GM12873 (cell line): ENCODE measurements at regions not wholly inside any gene's neighbourhood (a gene's known extent, or its start where the extent isn't known, plus 50 kb on each side); places are given as distances from the start of the nearest gene placed in this dataset.

Experiments
- TF ChIP-seq, protein P1 (sequence below): IDR thresholded peaks from 2 replicates; pipeline ENCODE4 v1.5.1; 2012; ENCODE audit warnings: low read depth, mild to moderate bottlenecking, moderate library complexity, low read length, control low read depth; ENCODE audit not compliant: insufficient read depth; ENCODE audit errors: missing control alignments

GRCh38 chr10:78952030-78952429 lies 116.7 kb upstream of the ZMIZ1 start:
- TF ChIP-seq, protein P1, sequence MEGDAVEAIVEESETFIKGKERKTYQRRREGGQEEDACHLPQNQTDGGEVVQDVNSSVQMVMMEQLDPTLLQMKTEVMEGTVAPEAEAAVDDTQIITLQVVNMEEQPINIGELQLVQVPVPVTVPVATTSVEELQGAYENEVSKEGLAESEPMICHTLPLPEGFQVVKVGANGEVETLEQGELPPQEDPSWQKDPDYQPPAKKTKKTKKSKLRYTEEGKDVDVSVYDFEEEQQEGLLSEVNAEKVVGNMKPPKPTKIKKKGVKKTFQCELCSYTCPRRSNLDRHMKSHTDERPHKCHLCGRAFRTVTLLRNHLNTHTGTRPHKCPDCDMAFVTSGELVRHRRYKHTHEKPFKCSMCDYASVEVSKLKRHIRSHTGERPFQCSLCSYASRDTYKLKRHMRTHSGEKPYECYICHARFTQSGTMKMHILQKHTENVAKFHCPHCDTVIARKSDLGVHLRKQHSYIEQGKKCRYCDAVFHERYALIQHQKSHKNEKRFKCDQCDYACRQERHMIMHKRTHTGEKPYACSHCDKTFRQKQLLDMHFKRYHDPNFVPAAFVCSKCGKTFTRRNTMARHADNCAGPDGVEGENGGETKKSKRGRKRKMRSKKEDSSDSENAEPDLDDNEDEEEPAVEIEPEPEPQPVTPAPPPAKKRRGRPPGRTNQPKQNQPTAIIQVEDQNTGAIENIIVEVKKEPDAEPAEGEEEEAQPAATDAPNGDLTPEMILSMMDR: no peak

- TF ChIP-seq, protein P1: no peak
Observed at GRCh38 chr10:78952686-78953085, 116.1 kb upstream of the ZMIZ1 start.

- TF ChIP-seq, protein P1: no peak
Observed at GRCh38 chr10:78953113-78953798, 115.5 kb upstream of the ZMIZ1 start.

- TF ChIP-seq, protein P1: no peak
Observed at GRCh38 chr10:78953799-78954297, 114.9 kb upstream of the ZMIZ1 start.

DNA sequence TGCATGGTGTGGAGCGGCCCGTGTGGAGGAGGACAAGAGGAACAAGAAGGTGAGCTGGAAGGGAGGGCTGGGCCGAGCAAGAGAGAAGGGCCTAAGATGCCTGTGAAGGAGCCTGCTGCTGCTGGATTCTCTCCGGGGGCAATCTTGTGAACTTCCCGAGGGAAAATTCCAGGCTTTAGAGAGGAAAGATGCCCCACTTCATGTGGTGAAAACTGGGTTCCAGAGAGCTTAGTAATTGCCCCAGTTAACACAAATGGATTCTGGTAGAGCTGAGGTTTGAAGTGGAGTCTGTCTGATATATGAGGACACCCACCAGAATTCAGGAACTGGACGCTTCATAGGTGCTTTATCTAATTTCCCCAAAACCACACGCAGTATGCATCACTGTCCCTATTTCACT lies 114.1 kb upstream of the ZMIZ1 start:
- TF ChIP-seq, protein P1: no peak

DNA sequence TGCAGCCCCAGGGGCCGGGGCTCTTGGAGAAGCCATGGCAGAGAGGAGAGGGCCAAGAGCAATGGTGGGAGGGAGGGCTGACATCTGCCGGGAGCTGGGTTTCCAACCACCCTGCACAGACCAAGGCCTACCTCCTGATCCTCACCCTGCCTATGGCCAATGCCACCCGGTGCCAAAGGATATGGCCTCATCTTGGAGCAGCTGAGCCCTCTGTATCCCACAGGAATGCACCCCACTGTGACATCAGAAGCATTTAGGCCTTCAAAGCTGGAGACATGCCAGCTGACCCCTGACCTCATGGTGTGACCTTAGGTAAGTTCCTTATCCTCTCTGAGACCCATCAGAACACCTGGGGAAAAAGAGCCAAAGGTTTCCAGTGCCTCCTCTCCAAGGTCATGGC lies 113.6 kb upstream of the ZMIZ1 start:
- TF ChIP-seq, protein P1: no peak

DNA sequence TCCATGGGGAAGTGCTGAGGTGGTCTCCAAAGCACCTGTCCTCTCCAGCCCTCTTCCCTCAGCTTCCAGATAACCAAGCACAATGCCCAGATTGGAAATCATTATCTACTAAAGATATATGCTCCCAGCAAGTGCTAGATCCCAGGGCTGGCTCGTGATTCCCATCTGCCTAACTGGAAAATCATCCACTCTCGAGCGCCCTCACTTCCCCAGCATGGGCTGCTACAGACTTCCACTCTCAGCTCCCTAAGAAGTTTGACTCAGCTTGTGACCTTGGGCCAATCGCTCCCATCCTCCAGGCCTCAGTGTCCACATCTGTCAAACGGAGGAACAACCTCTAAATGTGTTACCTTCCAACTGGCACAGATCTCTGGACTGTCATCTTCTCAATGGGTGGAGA lies 112.4 kb upstream of the ZMIZ1 start:
- TF ChIP-seq, protein P1: no peak
